GM03348 (cell line): ENCODE measurements at regions not wholly inside any gene's neighbourhood (a gene's known extent, or its start where the extent isn't known, plus 50 kb on each side); places are given as distances from the start of the nearest gene placed in this dataset.

Experiments used
- DNase-seq: peaks from one replicate; pipeline ENCODE4 v3.0.0; 2012; ENCODE audit warnings: low spot score

DNA sequence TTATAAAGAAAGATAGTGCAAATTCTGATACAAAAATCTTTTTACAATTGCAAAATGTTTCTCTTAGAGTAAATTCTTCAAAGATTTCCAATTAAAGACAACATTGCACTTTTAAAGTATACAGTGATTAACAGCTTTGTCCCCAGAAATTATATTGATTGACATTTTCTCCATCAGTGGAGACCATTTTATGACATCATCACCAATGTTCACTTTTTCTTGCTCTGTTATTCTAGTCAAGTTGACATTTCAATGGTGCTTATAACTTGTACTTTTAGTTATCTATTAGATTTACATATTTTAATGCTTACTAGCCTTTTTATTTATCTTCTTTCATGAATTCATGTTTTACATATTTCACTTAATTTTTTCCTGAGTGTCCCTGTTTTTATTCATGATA lies 524.8 kb downstream of the HAO1 start:
- DNase-seq: no peak

- DNase-seq: no peak
These were observed 523.9 kb downstream of the HAO1 start for GRCh38 chr20:7416382-7416781.

- no peak for DNase-seq
These were observed 519.9 kb downstream of the HAO1 start for GRCh38 chr20:7420345-7420744.

DNA sequence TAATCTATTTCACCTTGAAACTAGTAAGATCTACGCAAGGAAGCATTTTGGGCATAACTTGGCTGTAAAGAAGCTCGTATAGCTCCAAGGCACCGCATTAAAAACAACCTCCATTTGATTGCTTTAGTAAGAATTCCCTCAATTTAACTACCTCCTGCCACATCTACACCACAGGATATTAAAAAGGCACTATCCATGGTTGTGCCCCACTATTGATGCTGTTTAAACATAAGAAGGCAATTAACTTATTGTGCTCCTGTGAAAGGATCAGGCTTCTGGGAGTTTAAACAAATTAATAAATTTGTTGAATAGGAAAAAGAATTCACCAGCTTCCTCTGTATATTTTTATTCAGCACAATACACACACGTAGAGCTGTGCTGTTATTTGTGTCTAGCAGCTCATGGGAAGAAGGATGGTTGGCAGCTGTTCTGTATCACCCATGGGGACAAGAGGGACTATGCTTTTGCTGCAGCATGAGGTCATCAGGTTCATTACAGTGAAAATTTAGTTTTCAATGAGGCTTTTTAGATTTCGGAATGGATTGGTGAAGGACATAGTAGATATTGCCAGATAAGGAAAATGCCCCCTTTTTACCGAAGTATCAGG lies 513.3 kb downstream of the HAO1 start:
- DNase-seq: no peak

GRCh38 chr20:7428946-7429345 lies 511.3 kb downstream of the HAO1 start:
- DNase-seq: no peak

GRCh38 chr20:7432612-7433011 lies 507.6 kb downstream of the HAO1 start:
- no peak for DNase-seq

- DNase-seq: no peak
These were observed 502.9 kb downstream of the HAO1 start for GRCh38 chr20:7437311-7437710.

GRCh38 chr20:7449269-7449668 lies 491.0 kb downstream of the HAO1 start:
- no peak for DNase-seq

GRCh38 chr20:7452890-7453289 lies 487.4 kb downstream of the HAO1 start:
- DNase-seq: no peak

- no peak for DNase-seq
These were observed 486.2 kb downstream of the HAO1 start for GRCh38 chr20:7454047-7454446.

DNA sequence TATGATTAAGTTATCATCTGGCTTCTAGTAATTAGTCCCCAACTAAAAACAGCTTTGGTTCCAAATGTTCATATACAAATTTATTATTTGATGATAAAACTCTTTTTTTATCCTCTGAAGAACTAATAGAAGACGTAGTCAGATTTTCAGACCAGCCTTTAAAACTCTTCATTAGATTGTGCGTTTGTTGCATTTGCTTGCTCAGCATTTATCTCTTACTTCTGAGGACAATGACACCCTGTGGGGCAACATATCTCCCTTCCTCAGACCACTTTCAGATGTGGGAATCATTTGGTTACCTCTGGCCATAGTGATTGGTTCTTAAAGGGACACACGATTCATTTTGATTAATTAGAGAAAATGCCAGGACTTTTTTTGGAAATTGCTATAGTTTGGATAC lies 481.8 kb downstream of the HAO1 start:
- DNase-seq: no peak

- DNase-seq: no peak
These were observed 481.2 kb downstream of the HAO1 start for GRCh38 chr20:7459083-7459482.

DNA sequence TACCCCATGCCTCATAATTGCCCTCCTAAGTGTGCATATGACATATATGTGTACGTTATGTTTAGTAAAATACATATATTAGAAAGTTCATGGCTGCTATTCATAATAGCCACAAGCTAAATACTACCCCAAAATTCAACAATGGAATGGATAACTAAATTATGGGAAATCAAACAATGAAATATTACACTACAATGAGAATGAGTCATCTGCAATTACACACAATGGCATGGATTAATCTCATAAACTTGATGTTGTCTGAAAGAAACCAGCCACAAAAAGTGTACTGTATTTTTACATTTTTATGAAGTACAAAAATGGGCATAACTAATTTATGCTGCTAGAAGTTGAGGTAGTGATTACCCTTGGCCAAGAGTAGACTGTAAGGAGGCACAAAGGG lies 477.0 kb downstream of the HAO1 start:
- no peak for DNase-seq

- no peak for DNase-seq
These were observed 469.3 kb downstream of the HAO1 start for GRCh38 chr20:7470912-7471311.

DNA sequence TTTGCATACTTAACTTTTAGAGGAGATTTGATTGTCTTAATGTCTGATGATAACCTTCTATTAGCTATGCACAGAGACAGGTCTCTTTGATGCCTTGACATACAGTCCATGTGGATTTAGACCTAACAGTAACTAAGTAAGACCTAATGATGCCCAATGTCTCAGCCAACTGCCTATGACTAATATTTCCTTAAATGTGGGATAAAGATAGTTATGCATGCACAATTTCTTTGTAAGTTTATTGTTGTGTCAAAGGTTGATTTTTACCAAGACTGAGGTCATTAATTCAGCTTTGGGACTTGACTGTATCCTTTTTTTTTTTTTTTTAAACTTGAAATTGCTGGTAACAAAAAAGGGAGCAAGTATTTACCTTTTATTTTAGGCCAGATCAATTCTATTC lies 450.0 kb downstream of the HAO1 start:
- no peak for DNase-seq

GRCh38 chr20:7492257-7492656 lies 448.0 kb downstream of the HAO1 start:
- no peak for DNase-seq

DNA sequence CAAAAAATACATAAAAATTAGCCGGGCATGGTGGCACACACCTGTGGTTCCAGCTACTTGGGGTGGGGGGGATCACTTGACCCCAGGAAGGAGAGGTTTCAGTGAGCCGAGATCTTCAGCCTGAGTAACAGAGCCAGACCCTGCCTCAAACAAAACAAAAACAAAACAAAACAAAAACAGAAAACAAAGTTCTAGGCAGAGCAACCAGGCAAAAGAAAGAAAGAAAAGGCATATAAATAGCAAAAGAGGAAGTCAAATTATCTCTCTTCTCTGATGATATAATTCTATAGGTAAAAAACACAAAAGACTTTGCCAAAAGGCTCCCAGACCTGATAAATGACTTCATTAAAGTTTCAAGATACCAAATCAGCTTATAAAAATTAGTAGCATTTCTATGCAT lies 446.9 kb downstream of the HAO1 start:
- no peak for DNase-seq

DNA sequence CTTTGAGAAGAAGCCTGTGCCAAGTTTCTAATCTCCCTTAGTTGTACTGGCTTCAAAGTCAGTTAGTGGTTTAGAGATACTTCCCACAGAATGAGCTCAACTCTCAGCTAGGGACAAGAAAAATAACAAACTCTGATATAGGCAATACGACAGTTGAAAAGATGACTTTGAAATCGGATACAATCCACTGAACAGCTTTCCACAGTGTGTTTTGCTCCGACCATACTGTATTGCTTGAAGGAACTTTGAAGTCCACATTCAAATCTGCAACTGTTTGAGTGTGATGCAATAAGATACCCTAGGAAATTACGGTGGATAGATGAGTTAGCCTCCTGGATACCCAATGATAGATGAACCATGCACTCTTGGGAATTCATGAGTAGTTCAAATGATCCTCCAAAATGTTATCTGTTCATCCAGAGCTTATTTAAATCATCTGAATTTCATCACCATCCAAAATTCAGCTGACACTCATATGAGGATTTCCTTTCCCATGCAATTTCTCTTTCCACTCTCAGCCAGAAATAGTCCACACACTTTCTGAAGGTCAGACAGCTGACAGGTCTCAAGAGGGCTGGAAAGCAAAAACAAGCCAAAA lies 443.8 kb downstream of the HAO1 start:
- DNase-seq: no peak

- DNase-seq: no peak
These were observed 442.3 kb downstream of the HAO1 start for GRCh38 chr20:7497985-7498384.

DNA sequence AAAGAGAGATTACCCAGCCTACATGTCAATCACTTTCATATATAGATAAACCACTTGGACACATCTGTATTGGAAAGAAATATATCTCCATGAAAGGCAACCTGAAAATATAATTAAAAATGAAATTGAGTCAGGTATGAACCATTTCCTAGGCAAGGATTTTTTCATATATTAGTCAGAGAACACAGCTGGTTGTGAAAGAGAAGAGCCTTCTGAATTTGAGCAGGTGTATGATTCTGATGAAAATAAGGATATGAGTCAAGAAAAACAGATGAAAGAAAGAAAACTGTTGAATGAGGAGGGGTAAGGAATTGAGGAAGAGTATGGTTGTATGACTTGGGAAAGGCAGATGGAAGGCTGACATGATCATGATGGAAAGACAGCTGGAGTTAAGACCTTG lies 441.1 kb downstream of the HAO1 start:
- no peak for DNase-seq

DNA sequence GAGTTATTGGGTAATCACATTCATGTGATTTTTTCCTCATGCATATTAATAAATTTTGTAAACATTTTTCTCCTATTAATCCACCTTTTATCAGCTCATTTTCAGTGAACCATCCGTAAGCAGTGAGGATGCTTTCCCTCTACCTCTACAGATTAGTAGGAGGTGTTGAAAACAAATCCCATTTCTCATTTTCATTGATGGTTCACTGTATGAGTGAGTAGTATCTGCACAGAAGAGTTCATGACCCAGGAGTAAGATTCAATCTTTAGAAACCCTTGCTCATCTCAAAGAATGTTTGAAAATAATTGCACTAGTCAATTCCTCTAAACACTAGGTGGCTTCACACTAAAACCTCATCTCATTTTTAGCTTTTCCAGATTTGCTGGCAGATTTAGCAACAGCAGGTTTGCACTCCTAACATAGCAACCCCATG lies 440.0 kb downstream of the HAO1 start:
- no peak for DNase-seq

- no peak for DNase-seq
These were observed 436.8 kb downstream of the HAO1 start for GRCh38 chr20:7503501-7503900.

- no peak for DNase-seq
These were observed 435.0 kb downstream of the HAO1 start for GRCh38 chr20:7505152-7505834.

- no peak for DNase-seq
These were observed 434.4 kb downstream of the HAO1 start for GRCh38 chr20:7505835-7506221.
